OCI-LY7 (cell line): ENCODE measurements at regions not wholly inside any gene's neighbourhood (a gene's known extent, or its start where the extent isn't known, plus 50 kb on each side); places are given as distances from the start of the nearest gene placed in this dataset.

ENCODE experiments used
- CTCF ChIP-seq: fragments of 200-600 bp; sonication (generic); conservative IDR thresholded peaks from 2 replicates; pipeline ENCODE4 v1.5.1; 2014; ENCODE audit warnings: mild to moderate bottlenecking, antibody characterized with exemption, low read length, moderate library complexity, mixed read lengths
- EZH2phosphoT487 ChIP-seq: fragments of 200-600 bp; sonication (generic); IDR thresholded peaks from 2 replicates; pipeline ENCODE4 v1.6.1; 2018; ENCODE audit warnings: low read depth, borderline replicate concordance, mild to moderate bottlenecking, mixed run types, antibody characterized with exemption, low read length, moderate library complexity, mixed read lengths

GRCh38 chr10:21243748-21244257 lies 281.7 kb downstream of the SKIDA1 start:
- no peak for TF ChIP-seq CTCF
- no peak for TF ChIP-seq EZH2phosphoT487
